Activated T-helper 17 cell treated with anti-CD3 and anti-CD28 coated beads, Interleukin-2, amount 50 U/mL, for 72 hours (primary cell): ENCODE measurements at regions not wholly inside any gene's neighbourhood (a gene's known extent, or its start where the extent isn't known, plus 50 kb on each side); places are given as distances from the start of the nearest gene placed in this dataset.
A peak's percentile ranks its signal among the peaks of the same experiment; 100 is the strongest.
"Not testable (repeated sequence)": the region's sequence is repeated elsewhere in the genome, so short reads cannot be mapped to it uniquely, and the experiment has no call there.

Experiments
- ATAC-seq: fragments of 150-1000 bp; cut with Tn5 transposase; replicated peaks from 2 replicates; pipeline ENCODE4 v1.10.0; 2021; ENCODE audit warnings: mild to moderate bottlenecking, moderate library complexity
- H3K27ac Mint-ChIP-seq: one replicate; pipeline ENCODE4 v1.8.0; 2022; ENCODE audit warnings: mixed read lengths
- H3K27me3 Mint-ChIP-seq: one replicate; pipeline ENCODE4 v1.8.0; 2022; ENCODE audit warnings: mixed read lengths
- H3K36me3 Mint-ChIP-seq: one replicate; pipeline ENCODE4 v1.8.0; 2022; ENCODE audit warnings: low read depth, mild to moderate bottlenecking, mixed read lengths
- H3K4me1 Mint-ChIP-seq: one replicate; pipeline ENCODE4 v1.8.0; 2022; ENCODE audit warnings: mixed read lengths
- H3K4me3 Mint-ChIP-seq: one replicate; pipeline ENCODE4 v1.8.0; 2022; ENCODE audit warnings: mild to moderate bottlenecking, mixed read lengths
- H3K9me3 Mint-ChIP-seq: one replicate; pipeline ENCODE4 v1.8.0; 2022; ENCODE audit warnings: mixed read lengths

- not testable (repeated sequence) for H3K4me3 Mint-ChIP-seq, H3K27me3 Mint-ChIP-seq
Observed at GRCh38 chr15:44817797-44818196, 81.5 kb downstream of the TRIM69 start.

GRCh38 chr15:44819331-44819987, 83.1 kb downstream of the TRIM69 start:
- ATAC-seq, H3K9me3 Mint-ChIP-seq, H3K4me1 Mint-ChIP-seq, H3K27ac Mint-ChIP-seq, H3K27me3 Mint-ChIP-seq, H3K4me3 Mint-ChIP-seq, H3K36me3 Mint-ChIP-seq: not testable (repeated sequence)

More at GRCh38 chr15:44817797-44818196, 81.5 kb downstream of the TRIM69 start:
- H3K4me1 Mint-ChIP-seq, H3K27ac Mint-ChIP-seq, H3K9me3 Mint-ChIP-seq, H3K36me3 Mint-ChIP-seq, ATAC-seq: not testable (repeated sequence)

DNA sequence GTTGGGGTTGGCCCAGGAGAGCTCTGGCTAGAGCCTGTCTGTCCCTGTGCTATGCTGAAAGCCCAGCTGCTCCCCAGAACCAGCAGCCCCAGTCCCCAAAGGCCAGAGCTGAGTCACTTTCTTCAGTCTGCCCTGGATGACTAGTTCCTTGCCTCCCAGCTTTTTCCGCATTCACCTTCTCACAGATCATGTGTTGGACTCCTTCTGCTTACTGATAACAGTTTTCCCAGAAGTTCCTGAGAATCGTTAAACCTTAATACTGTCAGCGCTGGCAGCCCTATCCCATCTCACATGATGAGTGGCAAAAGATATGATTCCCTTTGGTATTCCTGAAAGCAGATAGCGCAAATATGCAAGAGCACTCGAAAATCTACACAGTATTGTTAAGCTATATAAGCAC, 84.2 kb downstream of the TRIM69 start:
- not testable (repeated sequence) for ATAC-seq, H3K36me3 Mint-ChIP-seq, H3K9me3 Mint-ChIP-seq, H3K4me1 Mint-ChIP-seq, H3K27ac Mint-ChIP-seq, H3K4me3 Mint-ChIP-seq, H3K27me3 Mint-ChIP-seq

DNA sequence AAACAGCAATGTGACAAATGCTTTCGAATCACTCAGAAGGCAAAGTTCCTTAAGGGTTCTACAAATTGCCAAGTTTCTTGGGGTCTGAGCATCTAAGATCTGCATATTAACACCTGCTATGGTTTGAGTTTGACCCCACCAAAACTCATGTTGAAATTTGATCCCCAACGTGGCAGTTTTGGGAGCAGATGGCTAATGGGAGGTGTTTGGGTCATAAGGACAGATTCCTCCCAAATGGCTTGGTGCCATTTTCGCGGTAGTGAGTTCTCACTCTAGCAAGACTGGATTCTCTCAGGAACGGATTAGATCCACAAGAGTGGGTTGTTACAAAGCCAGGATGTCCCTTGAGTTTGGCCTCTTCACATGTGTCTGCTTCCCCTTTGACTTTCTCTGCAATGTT, 84.6 kb downstream of the TRIM69 start:
- H3K36me3 Mint-ChIP-seq, ATAC-seq, H3K27ac Mint-ChIP-seq, H3K9me3 Mint-ChIP-seq, H3K27me3 Mint-ChIP-seq, H3K4me3 Mint-ChIP-seq, H3K4me1 Mint-ChIP-seq: not testable (repeated sequence)

GRCh38 chr15:44824277-44825145, 88.2 kb downstream of the TRIM69 start:
- not testable (repeated sequence) for H3K27me3 Mint-ChIP-seq, H3K4me3 Mint-ChIP-seq, H3K27ac Mint-ChIP-seq, H3K4me1 Mint-ChIP-seq, H3K9me3 Mint-ChIP-seq, H3K36me3 Mint-ChIP-seq
- ATAC-seq: peak; percentile 48

- H3K36me3 Mint-ChIP-seq, H3K9me3 Mint-ChIP-seq, H3K4me1 Mint-ChIP-seq, H3K27me3 Mint-ChIP-seq, ATAC-seq, H3K27ac Mint-ChIP-seq, H3K4me3 Mint-ChIP-seq: not testable (repeated sequence)
Observed at GRCh38 chr15:44826583-44826982, 90.3 kb downstream of the TRIM69 start.

DNA sequence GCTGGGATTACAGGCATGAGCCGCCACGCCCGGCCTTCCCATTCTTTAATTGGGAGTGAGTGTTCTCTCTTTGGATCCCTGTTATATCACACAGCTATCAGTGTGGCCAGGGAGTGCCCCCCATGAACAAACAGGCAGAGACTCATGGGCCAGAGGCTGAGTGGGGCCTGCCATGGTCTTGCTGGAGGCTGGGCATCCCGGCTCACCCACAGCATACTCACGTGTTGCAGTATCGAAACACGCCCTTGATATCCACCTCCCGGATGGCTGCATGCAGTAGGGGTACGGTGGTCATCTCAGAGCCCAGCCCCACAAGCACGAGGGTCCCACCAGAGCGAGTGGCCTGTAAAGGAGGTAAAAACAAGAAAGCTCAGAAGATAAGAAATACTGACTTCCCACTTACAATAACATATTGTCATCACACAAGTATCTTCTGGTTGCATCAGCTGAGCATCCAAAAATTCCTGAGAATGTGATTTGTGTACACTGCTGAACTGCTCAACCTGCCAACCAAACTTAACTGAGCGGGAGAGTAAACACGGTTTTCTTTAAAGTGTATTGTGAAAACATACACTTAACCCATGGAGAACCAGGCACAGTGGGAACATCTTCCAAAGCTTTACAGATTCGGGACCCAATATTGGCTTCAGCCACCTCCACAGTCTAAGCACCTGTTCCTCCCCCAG, 92.0 kb downstream of the TRIM69 start:
- ATAC-seq, H3K27me3 Mint-ChIP-seq, H3K27ac Mint-ChIP-seq, H3K36me3 Mint-ChIP-seq, H3K4me1 Mint-ChIP-seq, H3K4me3 Mint-ChIP-seq, H3K9me3 Mint-ChIP-seq: not testable (repeated sequence)

GRCh38 chr15:44829150-44829549, 92.8 kb downstream of the TRIM69 start:
- H3K9me3 Mint-ChIP-seq, H3K4me3 Mint-ChIP-seq, H3K36me3 Mint-ChIP-seq, ATAC-seq, H3K4me1 Mint-ChIP-seq, H3K27me3 Mint-ChIP-seq, H3K27ac Mint-ChIP-seq: not testable (repeated sequence)

DNA sequence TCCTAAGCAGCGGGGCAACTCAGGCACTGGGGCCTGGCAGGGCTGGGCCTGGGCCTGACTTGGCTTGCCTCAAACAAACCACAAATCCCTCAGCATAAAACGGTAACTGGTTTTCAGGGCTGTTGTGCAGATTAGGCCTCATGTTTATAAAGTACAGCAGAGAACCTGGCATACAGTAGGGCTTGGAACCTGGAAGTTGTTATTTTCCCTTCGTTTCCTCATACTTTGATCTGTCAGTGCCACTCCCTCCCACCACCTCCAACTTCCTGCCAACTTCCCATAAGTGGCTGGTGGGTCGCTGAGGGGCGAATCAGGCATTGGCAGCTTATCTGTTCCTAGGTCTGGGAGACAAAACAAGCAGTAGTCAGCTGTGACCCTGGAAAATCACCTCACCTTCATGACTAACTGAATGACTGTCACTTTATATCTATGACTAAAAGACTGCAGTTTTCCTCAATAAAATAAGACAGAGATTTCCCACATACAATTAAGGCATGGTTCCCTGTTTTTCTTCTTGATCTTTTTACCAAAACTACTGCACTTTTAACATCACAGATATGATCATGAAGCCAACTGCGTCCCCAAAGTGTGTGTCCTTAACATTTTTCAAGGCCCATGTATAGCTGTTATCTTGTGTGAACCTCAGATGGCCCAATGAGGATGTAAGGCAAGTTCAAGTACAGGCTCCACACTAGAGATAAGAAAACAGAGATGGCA, 94.5 kb downstream of the TRIM69 start:
- H3K27me3 Mint-ChIP-seq, H3K9me3 Mint-ChIP-seq, H3K36me3 Mint-ChIP-seq, H3K4me3 Mint-ChIP-seq, H3K4me1 Mint-ChIP-seq: not testable (repeated sequence)
- peak overlapping the region; percentile 83 for H3K27ac Mint-ChIP-seq
- peak; percentile 73 for ATAC-seq

- peak overlapping the region; percentile 83 for H3K27ac Mint-ChIP-seq
- H3K4me1 Mint-ChIP-seq: not testable (repeated sequence)
Observed at GRCh38 chr15:44831409-44831741, 95.0 kb downstream of the TRIM69 start.

GRCh38 chr15:44832133-44832532, 95.8 kb downstream of the TRIM69 start:
- not testable (repeated sequence) for ATAC-seq, H3K4me3 Mint-ChIP-seq, H3K27me3 Mint-ChIP-seq, H3K9me3 Mint-ChIP-seq, H3K4me1 Mint-ChIP-seq, H3K36me3 Mint-ChIP-seq
- peak overlapping the region; percentile 2 for H3K27ac Mint-ChIP-seq

More at GRCh38 chr15:44831409-44831741, 95.0 kb downstream of the TRIM69 start:
- H3K9me3 Mint-ChIP-seq, H3K4me3 Mint-ChIP-seq, H3K27me3 Mint-ChIP-seq, ATAC-seq, H3K36me3 Mint-ChIP-seq: not testable (repeated sequence)

GRCh38 chr15:44833081-44833480, 96.8 kb downstream of the TRIM69 start:
- H3K4me3 Mint-ChIP-seq, ATAC-seq, H3K27me3 Mint-ChIP-seq, H3K36me3 Mint-ChIP-seq, H3K27ac Mint-ChIP-seq, H3K9me3 Mint-ChIP-seq, H3K4me1 Mint-ChIP-seq: not testable (repeated sequence)

DNA sequence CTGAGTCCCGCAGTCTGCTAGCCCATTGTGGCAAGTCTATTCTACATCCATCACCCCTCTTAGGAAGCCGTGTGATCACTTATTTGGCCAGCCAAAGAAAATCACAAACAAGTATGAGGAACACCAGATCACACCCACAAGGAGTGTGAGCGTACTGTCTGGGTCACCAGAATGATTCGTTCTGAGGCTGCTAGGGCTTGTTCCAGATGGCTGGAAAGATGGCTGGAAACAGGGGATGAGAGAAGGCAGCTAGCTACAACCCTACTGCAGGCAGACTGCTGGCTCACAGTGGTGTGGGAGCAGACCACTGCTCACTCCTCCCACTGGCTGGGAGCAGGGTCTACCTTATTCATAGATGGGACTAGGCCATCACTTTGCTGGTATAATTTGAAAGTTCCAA, 97.4 kb downstream of the TRIM69 start:
- H3K9me3 Mint-ChIP-seq, H3K36me3 Mint-ChIP-seq, H3K27me3 Mint-ChIP-seq, H3K4me3 Mint-ChIP-seq, H3K27ac Mint-ChIP-seq, H3K4me1 Mint-ChIP-seq, ATAC-seq: not testable (repeated sequence)

DNA sequence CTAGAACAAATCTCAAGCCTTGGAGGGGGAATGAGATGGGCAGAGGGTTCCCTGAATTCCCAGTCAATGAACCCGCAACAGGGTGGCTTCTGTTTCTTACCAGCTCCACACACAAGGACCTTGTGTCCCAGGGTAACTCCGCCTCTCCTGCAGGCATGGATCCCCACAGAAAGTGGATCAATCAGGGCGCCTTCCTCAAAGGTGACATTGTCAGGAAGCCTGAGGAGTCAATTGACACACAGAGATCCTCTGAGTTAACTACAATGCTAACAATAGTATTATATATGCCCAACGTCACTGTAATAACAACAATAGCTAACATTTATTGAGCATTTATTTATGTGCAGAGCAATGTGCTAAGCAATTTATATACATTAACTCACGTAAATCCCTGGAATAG, 98.8 kb downstream of the TRIM69 start:
- not testable (repeated sequence) for ATAC-seq, H3K9me3 Mint-ChIP-seq, H3K27ac Mint-ChIP-seq, H3K36me3 Mint-ChIP-seq, H3K4me3 Mint-ChIP-seq, H3K27me3 Mint-ChIP-seq
- H3K4me1 Mint-ChIP-seq: peaks cover 10% of the 10 kb centered on the region

GRCh38 chr15:44836094-44836493, 99.8 kb downstream of the TRIM69 start:
- Mint-ChIP-seq H3K4me1 (peaks cover 10% of the 10 kb centered on the region), H3K27ac (no peak overlapping the region), H3K4me3 (no peak overlapping the region), H3K27me3 (no peaks in the 10 kb centered on the region), H3K9me3 (no peaks in the 10 kb centered on the region), H3K36me3 (no peaks in the 10 kb centered on the region)
- no peak for ATAC-seq
